GM21515 (cell line): ENCODE measurements at regions not wholly inside any gene's neighbourhood (a gene's known extent, or its start where the extent isn't known, plus 50 kb on each side); places are given as distances from the start of the nearest gene placed in this dataset.
"Not testable (repeated sequence)": the region's sequence is repeated elsewhere in the genome, so short reads cannot be mapped to it uniquely, and the experiment has no call there.

Experiments
- ATAC-seq: cut with Tn5 transposase; IDR thresholded peaks from one replicate; pipeline ENCODE4 v1.9.1; 2021; ENCODE audit not compliant: unreplicated experiment

DNA sequence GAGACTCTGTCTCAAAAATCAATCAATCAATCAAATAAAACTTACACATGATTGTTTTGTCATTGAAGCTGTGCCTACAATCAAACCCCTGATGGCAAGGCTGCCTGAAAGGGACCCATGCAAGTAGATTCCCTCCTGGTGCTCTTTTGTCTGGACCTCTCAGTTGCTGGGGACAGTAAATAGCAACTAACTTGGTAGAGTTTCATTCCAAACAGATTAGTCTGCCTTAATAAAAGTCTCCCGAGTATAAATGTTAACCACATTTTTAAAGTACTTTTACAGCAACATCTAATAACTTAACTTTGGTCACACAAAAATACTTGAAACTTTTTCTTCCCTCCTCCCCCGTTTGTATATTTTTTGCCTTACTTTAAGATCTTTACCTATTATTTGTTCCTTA, 105.5 kb downstream of the FEM1C start:
- no peak for ATAC-seq

- no peak for ATAC-seq
Measured at GRCh38 chr5:115435778-115436712, 108.5 kb downstream of the FEM1C start.

GRCh38 chr5:115435065-115435777, 109.4 kb downstream of the FEM1C start:
- ATAC-seq: no peak

DNA sequence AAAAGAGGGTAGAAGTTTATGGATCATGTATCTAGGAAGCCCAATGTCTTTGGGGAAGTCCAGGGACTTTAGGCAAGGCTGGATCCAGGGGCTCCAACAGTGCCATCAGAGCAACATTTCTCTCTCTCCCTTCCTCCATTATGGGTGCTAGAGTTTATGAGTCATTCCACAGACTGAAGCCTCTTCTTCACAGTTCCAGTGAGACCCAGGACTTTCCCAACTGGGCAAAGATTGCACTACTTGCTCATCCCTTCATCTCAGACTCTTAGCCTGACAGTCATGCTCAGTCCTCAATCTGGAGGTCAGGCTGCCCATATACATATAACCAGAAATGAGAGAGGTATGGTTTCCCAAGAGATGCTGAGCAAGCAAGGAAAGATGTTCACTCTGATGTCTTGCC, 110.7 kb downstream of the FEM1C start:
- no peak for ATAC-seq

DNA sequence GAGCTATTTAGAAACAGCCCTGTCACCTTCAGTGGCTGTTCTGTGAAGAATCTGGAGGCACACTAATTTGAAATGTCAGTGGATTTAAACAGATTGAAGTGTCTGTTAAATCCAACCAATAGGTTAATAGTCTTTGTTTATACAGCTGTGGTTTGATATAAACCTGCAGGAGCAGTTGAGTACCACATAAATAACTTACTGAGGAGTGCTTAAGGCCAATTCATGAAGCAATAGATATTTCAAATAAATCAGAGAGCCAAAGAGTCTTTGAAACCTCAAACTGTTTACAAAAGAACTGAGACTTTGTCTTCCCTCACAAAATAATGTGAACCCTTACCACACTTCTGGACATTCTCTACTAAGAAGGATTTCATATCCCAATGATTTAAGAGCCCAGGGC, 111.9 kb downstream of the FEM1C start:
- ATAC-seq: no peak

DNA sequence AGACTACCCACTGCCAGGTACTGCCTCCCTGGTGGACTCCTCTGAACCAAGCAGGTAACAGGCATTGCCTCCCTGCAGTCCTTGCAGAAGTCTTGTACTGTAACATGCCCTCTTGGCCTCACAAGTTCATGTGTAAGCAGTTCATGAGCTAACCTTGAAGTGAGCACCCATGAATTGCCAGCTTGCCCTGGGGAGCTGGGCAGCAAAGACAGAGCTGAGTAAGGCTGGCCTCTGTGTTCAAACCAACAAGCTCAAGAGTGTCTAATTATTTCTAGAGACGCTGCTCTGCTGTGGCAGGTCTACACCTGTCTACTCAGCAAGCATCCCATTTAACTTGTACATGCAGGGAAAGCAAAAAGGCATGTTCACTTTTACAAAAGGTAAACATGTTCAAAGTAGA, 113.5 kb downstream of the FEM1C start:
- ATAC-seq: no peak

- no peak for ATAC-seq
Measured at GRCh38 chr5:115430374-115430773, 114.2 kb downstream of the FEM1C start.

DNA sequence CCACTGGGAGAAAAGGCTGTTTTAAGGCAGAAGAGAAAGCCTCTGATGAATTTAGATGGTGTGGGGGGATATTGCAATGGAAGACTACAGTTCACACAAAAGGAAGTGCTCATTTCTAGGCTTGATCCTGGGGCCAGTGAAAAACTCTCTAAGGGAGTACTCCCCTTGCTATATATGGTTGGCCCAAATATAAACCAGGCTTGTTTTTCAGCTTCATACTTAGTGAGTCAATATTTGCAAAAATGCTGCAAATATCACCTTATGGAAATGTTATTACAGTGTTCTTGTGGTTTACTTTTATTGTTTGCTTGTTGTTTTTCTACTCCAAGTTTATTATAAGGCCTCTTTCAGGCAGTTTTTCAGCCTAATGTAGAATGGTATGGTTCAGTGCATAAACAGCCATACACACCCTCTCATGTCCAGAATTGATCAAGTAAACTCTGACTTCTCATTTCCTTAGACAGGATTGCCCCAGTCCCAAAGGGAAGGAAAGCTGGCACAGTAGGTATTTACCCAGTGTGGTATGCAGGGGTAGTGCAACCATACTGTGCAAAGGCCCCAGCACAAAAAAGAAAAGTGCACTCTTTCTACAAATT, 115.1 kb downstream of the FEM1C start:
- ATAC-seq: no peak

- ATAC-seq: no peak
Measured at GRCh38 chr5:115428676-115429075, 115.9 kb downstream of the FEM1C start.

GRCh38 chr5:115428248-115428647, 116.3 kb downstream of the FEM1C start:
- no peak for ATAC-seq

DNA sequence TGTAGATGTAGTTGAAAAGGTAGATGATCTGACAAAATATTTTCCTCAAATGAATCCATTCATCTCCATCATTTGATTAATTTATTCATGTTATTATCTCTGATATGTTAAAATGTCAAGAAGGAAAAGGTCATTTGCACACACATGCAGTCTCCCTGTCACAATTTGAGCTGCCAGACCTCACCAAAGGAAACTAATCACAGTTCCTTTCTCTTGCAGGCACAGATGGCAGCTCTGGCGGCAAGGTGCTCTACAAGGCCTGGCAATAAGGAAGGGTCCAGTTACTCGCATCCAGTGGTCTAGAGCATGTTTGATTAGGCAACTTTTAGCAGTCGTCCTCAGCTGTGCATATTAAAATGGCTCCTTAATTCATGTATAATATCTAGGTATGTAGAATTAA, 120.1 kb downstream of the FEM1C start:
- ATAC-seq: no peak

DNA sequence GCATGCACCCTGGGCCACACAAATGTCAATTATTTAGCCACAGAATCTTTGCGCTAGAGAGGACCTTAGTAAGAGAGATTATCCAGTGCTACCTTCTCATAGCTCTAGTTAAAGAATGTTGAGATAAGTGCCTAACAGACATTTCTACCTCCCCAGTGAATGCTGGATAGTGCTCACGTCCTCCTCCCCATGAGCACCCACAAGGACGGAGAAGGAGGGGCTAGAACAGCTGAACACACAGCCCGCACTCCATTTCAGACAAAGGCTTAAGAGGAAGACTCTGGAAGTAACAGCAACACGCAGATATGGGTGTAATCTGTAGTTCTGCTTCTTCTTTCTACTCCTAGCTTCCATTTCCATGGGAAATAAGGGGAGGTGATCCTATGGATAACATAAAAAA, 120.5 kb downstream of the FEM1C start:
- ATAC-seq: no peak

- ATAC-seq: no peak
Measured at GRCh38 chr5:115423541-115423940, 121.0 kb downstream of the FEM1C start.

GRCh38 chr5:115423051-115423450, 121.5 kb downstream of the FEM1C start:
- no peak for ATAC-seq

DNA sequence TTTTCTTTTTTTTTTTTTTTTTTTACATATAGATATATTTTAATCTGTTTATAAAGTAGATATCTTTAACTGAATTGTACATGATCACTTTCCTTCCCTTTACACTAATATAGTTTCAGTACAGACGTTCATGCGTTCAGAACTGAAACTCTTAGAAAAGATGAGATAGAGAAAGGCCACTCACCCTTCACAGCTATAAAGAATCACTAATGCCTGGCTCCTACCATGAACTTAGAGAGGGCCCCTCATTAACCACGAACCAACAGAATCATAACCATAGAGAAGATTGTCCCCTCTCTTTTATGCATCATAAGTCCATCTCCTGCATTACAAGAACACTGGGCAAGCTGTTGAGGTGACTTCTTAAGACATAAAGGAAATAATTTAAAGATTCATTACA, 123.8 kb downstream of the FEM1C start:
- not testable (repeated sequence) for ATAC-seq

DNA sequence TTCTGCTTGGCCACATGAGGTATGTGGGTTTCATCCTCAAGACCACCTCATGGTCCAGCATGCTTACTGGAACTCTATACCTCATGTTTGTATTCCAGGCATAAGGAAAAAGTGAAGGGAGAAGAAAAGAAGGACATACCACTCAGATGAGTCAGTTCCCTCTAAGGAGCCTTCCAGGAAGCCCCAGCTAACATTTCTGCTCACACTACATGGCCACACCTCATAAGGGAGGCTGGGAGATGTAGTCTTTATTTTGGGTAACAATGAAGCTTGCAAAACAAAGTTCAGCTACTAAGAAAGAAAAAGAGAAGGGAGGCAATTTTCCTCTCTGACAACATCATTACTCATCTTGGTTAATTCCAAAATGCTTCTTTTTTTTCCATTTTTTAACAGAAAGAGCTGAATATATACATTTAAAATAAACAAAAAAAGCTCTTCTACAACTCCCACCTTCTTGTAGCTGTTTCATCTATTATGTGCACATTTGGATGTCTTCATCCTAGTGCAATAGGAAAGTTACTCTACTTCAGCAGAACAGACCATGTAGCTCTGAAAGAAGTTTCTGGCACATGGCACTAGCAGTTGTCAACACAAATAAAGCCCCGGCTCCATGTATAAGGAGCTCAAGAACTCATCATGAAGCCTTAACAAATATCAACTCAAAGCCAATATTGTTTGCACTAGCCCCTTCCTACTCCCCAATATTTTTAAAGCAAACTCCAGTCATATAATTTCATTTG, 123.6 kb upstream of the CCDC112 start:
- no peak for ATAC-seq

- ATAC-seq: no peak
Measured at GRCh38 chr5:115418788-115419187, 122.3 kb upstream of the CCDC112 start.

DNA sequence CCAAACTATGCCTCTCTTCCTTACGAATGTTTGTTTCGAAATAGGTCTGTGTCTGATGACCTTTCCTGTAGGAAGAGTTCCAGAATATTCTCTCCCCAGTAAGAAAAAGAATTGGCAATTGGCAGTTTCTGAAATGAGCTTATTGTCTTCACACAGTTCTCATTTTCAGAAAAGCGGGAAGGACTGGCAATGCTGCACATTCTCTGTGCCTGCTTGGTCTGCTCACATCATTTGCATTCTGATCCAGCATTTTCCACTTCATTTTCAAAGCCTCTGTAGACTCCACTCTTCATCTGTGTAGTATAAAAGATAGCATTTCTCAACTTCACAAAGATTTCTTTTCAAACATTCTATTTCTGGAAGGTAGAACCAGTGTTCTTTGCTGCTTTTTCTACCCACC, 120.6 kb upstream of the CCDC112 start:
- no peak for ATAC-seq

DNA sequence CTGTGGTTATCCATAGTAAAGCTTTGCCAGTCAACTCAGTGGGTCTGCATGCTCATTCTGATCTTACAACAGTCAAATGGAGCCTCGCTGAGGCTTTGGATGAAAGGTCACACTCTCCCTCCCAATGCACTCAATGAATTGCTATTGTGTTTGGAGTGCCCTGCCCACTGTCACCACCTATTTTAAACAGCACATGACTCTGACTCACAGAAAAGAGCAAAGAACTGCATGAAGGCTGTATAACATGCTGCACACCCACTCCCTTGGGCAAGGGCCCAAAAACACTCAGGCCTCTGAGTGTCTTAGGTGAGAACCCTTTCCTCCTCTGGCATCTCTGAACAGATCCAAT, 118.7 kb upstream of the CCDC112 start:
- ATAC-seq: no peak

DNA sequence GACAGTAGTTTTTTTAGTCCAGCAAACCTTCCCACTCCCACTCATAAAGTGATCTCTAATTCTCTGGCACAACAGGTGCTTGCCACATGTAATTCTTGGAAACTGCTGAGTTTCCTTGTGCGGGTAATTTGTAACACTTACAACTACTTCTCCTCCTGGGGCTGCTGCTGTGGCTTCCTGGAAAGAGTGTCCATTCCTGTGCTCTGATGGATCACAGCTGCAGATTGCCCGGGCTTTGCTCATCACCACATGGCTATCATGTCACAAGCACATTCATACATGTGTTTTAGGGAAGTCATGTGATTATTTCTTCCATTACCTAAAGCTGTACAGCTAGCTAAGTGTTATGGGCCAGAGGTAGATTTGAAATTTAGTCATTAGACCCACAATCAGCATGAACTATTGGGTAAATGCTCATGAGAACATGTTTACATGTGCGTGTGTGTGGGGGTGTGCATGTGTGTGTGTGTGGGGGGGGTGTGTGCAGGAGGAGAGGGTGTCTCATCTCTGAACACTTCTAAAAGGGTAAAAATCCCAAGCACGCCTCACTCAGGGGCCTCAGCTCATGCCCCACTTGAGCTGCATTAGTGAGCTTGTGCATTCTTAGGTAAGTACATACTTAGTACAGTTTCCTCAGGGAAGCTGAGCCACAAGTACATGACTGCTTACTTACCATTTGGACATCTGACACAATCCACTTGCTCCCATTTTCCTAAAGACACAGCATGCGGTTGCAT, 118.1 kb upstream of the CCDC112 start:
- no peak for ATAC-seq

DNA sequence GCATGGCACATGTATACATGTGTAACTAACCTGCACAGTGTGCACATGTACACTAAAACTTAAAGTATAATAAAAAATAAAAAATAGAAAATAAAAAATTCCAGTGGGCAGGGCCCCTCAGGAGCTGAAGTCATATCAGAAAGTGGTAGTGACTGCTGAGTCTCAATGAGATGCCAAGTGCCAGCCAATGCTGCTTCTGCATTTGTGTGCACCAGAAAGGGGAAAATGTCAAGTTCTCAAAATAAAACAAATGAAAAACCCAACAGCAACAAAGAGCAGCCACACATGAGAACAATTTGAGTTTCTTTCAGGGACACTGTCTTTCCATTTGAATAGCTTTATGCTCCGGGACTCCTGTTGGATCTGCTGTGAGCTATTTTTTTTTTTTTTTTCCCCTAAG, 117.2 kb upstream of the CCDC112 start:
- no peak for ATAC-seq
